HEK293 (cell line): ENCODE measurements at regions not wholly inside any gene's neighbourhood (a gene's known extent, or its start where the extent isn't known, plus 50 kb on each side); places are given as distances from the start of the nearest gene placed in this dataset.

Experiments
- KLF8 ChIP-seq: fragments of 450-650 bp; formaldehyde crosslinking; IDR thresholded peaks from 2 replicates; pipeline ENCODE4 v1.5.1; 2016; ENCODE audit warnings: missing biosample characterization, missing genetic modification characterization
- REPIN1 ChIP-seq: fragments of 450-650 bp; formaldehyde crosslinking; IDR thresholded peaks from 2 replicates; pipeline ENCODE4 v1.5.1; 2017; ENCODE audit warnings: missing biosample characterization, missing genetic modification characterization, low read depth
- ZBTB11 ChIP-seq: fragments of 450-650 bp; formaldehyde crosslinking; conservative IDR thresholded peaks from 2 replicates; pipeline ENCODE4 v1.5.1; 2016; ENCODE audit warnings: low read depth, missing biosample characterization, missing genetic modification characterization
- ZBTB7A ChIP-seq: fragments of 450-650 bp; formaldehyde crosslinking; IDR thresholded peaks from 2 replicates; pipeline ENCODE4 v1.5.1; 2016; ENCODE audit warnings: low read depth, missing biosample characterization, missing genetic modification characterization
- ZBTB8A ChIP-seq: fragments of 450-650 bp; formaldehyde crosslinking; IDR thresholded peaks from 2 replicates; pipeline ENCODE4 v1.5.1; 2016; ENCODE audit warnings: missing biosample characterization, missing genetic modification characterization
- ZNF266 ChIP-seq: fragments of 450-650 bp; formaldehyde crosslinking; IDR thresholded peaks from 2 replicates; pipeline ENCODE4 v1.5.1; 2016; ENCODE audit warnings: missing biosample characterization, missing genetic modification characterization, low read depth
- ZNF335 ChIP-seq: fragments of 450-650 bp; formaldehyde crosslinking; conservative IDR thresholded peaks from 2 replicates; pipeline ENCODE4 v1.5.1; 2016; ENCODE audit warnings: missing biosample characterization, missing genetic modification characterization
- ZNF513 ChIP-seq: fragments of 450-650 bp; IDR thresholded peaks from 2 replicates; pipeline ENCODE4 v1.5.1; 2018; ENCODE audit warnings: missing biosample characterization, missing genetic modification characterization

DNA sequence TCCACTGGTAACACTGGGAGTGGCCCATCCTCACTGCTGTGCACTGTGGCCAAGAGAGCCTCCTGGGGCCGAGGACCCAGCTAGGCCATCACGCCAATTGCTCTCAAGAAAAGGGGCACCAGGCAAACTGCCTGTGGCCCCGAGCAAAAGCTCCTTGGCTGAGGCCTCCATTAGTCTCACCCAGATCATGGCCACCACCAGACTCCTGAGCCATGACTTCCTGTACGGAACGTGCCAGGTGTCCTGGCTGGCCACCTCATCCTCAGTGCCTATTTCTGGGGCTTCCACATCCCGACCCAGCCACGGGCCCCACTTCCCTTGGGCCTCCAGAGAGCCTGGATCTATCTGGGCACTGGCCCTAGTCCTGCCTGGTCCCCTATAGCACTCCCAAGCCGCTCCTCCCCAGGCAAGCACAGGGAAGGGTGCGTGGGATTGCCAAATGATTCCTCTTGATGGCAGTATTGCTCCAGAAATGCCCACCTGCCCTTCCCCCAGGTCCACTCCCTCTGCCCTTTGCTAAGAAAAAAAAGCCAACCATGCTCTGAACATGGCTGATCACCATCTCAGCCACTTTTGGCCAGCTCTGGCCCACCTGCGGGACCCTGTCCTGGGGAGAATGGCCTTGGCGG, 212.6 kb upstream of the AGTR2 start:
- TF ChIP-seq REPIN1 (tag by site-specific recombination) (no peak), ZNF266 (tag by site-specific recombination) (no peak), ZNF335 (tag by site-specific recombination) (peak; percentile 93), ZBTB7A (no peak), ZBTB8A (0 out of 2 replicates have a peak, but pooled peaks have one; percentile 21), KLF8 (tag by site-specific recombination) (no peak), ZNF513 (tag by site-specific recombination) (no peak), ZBTB11 (tag by site-specific recombination) (no peak)
